RWPE1 (cell line): ENCODE measurements at regions not wholly inside any gene's neighbourhood (a gene's known extent, or its start where the extent isn't known, plus 50 kb on each side); places are given as distances from the start of the nearest gene placed in this dataset.

Source experiments
- CTCF ChIA-PET: fragments of 350-600 bp; sonication (Branson Sonifier 250); formaldehyde crosslinking; extraction: SDS; loops from one replicate; lab custom pipeline; 2021; lab: Yijun Ruan, JAX
- POLR2A ChIA-PET: fragments of 400-600 bp; formaldehyde crosslinking; extraction: SDS; loops from one replicate; lab custom pipeline; 2020; ENCODE audit warnings: antibody characterized with exemption; ENCODE audit not compliant: low non-redundant PET; lab: Yijun Ruan, JAX
- DNase-seq: peaks from one replicate; pipeline ENCODE4 v3.0.0; 2012; ENCODE audit warnings: low spot score
- H3K27ac ChIP-seq: fragments of 450-650 bp; 2 replicates; pipeline ENCODE4 v1.5.1; 2017
- CTCF ChIP-seq: fragments of 450-650 bp; conservative IDR thresholded peaks from 2 replicates; pipeline ENCODE4 v1.5.1; 2017; ENCODE audit warnings: low read depth, mild to moderate bottlenecking

GRCh38 chr6:141914646-141915045, 218.1 kb upstream of the GJE1 start:
- peak; percentile 11 for DNase-seq
- no peak for TF ChIP-seq CTCF
- ChIA-PET CTCF (no interaction called here), POLR2A (no interaction called here)
- H3K27ac ChIP-seq: no peak overlapping the region

GRCh38 chr6:141906569-141907080, 226.1 kb upstream of the GJE1 start:
- ChIA-PET CTCF (no interaction called here), POLR2A (no interaction called here)
- DNase-seq: no peak
- no peak for TF ChIP-seq CTCF
- H3K27ac ChIP-seq: no peak overlapping the region

GRCh38 chr6:141890661-141891060, 242.1 kb upstream of the GJE1 start:
- ChIA-PET POLR2A (no interaction called here), CTCF (no interaction called here)
- no peak for DNase-seq
- H3K27ac ChIP-seq: no peak overlapping the region
- TF ChIP-seq CTCF: no peak

GRCh38 chr6:141884850-141885249, 247.9 kb upstream of the GJE1 start:
- no peak overlapping the region for H3K27ac ChIP-seq
- DNase-seq: no peak
- ChIA-PET POLR2A (no interaction called here), CTCF (no interaction called here)
- no peak for TF ChIP-seq CTCF

- no peak for TF ChIP-seq CTCF
- CTCF ChIA-PET: no interaction called here
- POLR2A ChIA-PET: no interaction called here
- no peak overlapping the region for H3K27ac ChIP-seq
- DNase-seq: no peak
Measured at GRCh38 chr6:141878686-141879085, 254.0 kb upstream of the GJE1 start.

GRCh38 chr6:141877275-141877983, 255.3 kb upstream of the GJE1 start:
- CTCF ChIA-PET: no interaction called here
- DNase-seq: no peak
- H3K27ac ChIP-seq: no peak overlapping the region
- no peak for TF ChIP-seq CTCF
- POLR2A ChIA-PET: no interaction called here
